Neuronal stem cell (in vitro differentiated cells): ENCODE measurements at regions not wholly inside any gene's neighbourhood (a gene's known extent, or its start where the extent isn't known, plus 50 kb on each side); places are given as distances from the start of the nearest gene placed in this dataset.

ENCODE experiments used
- DNase-seq: peaks from one replicate; pipeline ENCODE4 v3.0.0-alpha.2; 2013; ENCODE audit warnings: low spot score
- H2AFZ ChIP-seq: one replicate; pipeline ENCODE4 v1.6.1; 2013; ENCODE audit warnings: mild to moderate bottlenecking, low read length, inconsistent platforms
- H2AK5ac ChIP-seq: 2 replicates; pipeline ENCODE4 v1.6.1; 2013; ENCODE audit warnings: low read depth, mild to moderate bottlenecking, inconsistent platforms, low read length, moderate library complexity, mixed read lengths
- H2BK120ac ChIP-seq: 2 replicates; pipeline ENCODE4 v1.6.1; 2013; ENCODE audit warnings: low read depth, mild to moderate bottlenecking, inconsistent platforms, low read length, moderate library complexity, mixed read lengths
- H2BK12ac ChIP-seq: one replicate; pipeline ENCODE4 v1.6.1; 2013; ENCODE audit warnings: low read length, inconsistent platforms
- H2BK15ac ChIP-seq: 2 replicates; pipeline ENCODE4 v1.6.1; 2013; ENCODE audit warnings: mild to moderate bottlenecking, low read length, inconsistent platforms, mixed read lengths
- H2BK5ac ChIP-seq: one replicate; pipeline ENCODE4 v1.6.1; 2013; ENCODE audit warnings: inconsistent platforms, mild to moderate bottlenecking, low read length, moderate library complexity
- H3K14ac ChIP-seq: one replicate; pipeline ENCODE4 v1.6.1; 2013; ENCODE audit warnings: low read length, inconsistent platforms
- H3K18ac ChIP-seq: 2 replicates; pipeline ENCODE4 v1.6.1; 2013; ENCODE audit warnings: low read length, inconsistent platforms
- H3K23ac ChIP-seq: 2 replicates; pipeline ENCODE4 v1.6.1; 2013; ENCODE audit warnings: low read depth, mild to moderate bottlenecking, mixed read lengths, low read length, inconsistent platforms; ENCODE audit not compliant: poor library complexity
- H3K27ac ChIP-seq: replicated peaks from 3 replicates; pipeline ENCODE4 v1.5.1; 2013; ENCODE audit warnings: low read length, inconsistent platforms
- H3K27me3 ChIP-seq, 3 experiments: 2 replicates each; pipeline ENCODE4 v1.6.1; 2013; ENCODE audit warnings: low read length in 3 of 3, mild to moderate bottlenecking in 2 of 3, inconsistent platforms in 1 of 3, low read depth in 1 of 3, mixed read lengths in 1 of 3, moderate library complexity in 1 of 3; ENCODE audit not compliant: control insufficient read depth in 3 of 3, insufficient read depth in 3 of 3
- H3K36me3 ChIP-seq, 2 donors: replicated peaks in 1 of 2; 2 replicates each; pipeline ENCODE4 v1.6.1; 2013; ENCODE audit warnings: low read length in 2 of 2; ENCODE audit not compliant: control insufficient read depth in 2 of 2, insufficient read depth in 2 of 2
- H3K4ac ChIP-seq: 2 replicates; pipeline ENCODE4 v1.6.1; 2013; ENCODE audit warnings: inconsistent platforms, mild to moderate bottlenecking, low read length, moderate library complexity
- H3K4me1 ChIP-seq, 2 donors: 1 replicate in 1 of 2; 2 replicates in 1 of 2; pipeline ENCODE4 v1.6.1; 2013; ENCODE audit warnings: low read length in 2 of 2, low read depth in 1 of 2; ENCODE audit not compliant: control insufficient read depth in 2 of 2, insufficient read depth in 1 of 2
- H3K4me2 ChIP-seq: one replicate; pipeline ENCODE4 v1.6.1; 2013; ENCODE audit warnings: mild to moderate bottlenecking, low read length, inconsistent platforms; ENCODE audit not compliant: insufficient read depth, poor library complexity, severe bottlenecking
- H3K4me3 ChIP-seq, 2 donors: 2 replicates each; pipeline ENCODE4 v1.5.1; 2013; ENCODE audit warnings: low read length in 2 of 2, mild to moderate bottlenecking in 2 of 2, inconsistent platforms in 1 of 2, moderate library complexity in 1 of 2
- H3K79me1 ChIP-seq: one replicate; pipeline ENCODE4 v1.6.1; 2013; ENCODE audit warnings: low read depth, mild to moderate bottlenecking, inconsistent platforms, low read length, moderate library complexity
- H3K9ac ChIP-seq: one replicate; pipeline ENCODE4 v1.6.1; 2013; ENCODE audit warnings: mild to moderate bottlenecking, low read depth, low read length, inconsistent platforms; ENCODE audit not compliant: poor library complexity
- H3K9me3 ChIP-seq, 2 donors: replicated peaks in 1 of 2; 2 replicates each; pipeline versions ENCODE3 to v1.6.1; 2013; ENCODE audit warnings: low read length in 2 of 2, mild to moderate bottlenecking in 2 of 2, inconsistent platforms in 1 of 2, low read depth in 1 of 2, mixed read lengths in 1 of 2, moderate library complexity in 1 of 2; ENCODE audit not compliant: control insufficient read depth in 2 of 2, insufficient read depth in 1 of 2
- H4K8ac ChIP-seq: one replicate; pipeline ENCODE4 v1.6.1; 2013; ENCODE audit warnings: low read depth, mild to moderate bottlenecking, inconsistent platforms, low read length, moderate library complexity
- H4K91ac ChIP-seq: one replicate; pipeline ENCODE4 v1.6.1; 2013; ENCODE audit warnings: low read length, low read depth, mild to moderate bottlenecking, inconsistent platforms; ENCODE audit not compliant: poor library complexity
- WGBS, 2 donors: extraction: QIAGEN DNeasy Blood & Tissue Kit; methylation state at CpG; one replicate each; pipeline ENCODE4 v1.1.7; 2013; ENCODE audit warnings: missing lambda C conversion rate in 2 of 2, mixed read lengths in 1 of 2; ENCODE audit not compliant: insufficient read length in 2 of 2, insufficient replicate concordance in 1 of 2; ENCODE audit errors: extremely low coverage in 2 of 2; 5-methylcytosine and 5-hydroxymethylcytosine counted together

DNA sequence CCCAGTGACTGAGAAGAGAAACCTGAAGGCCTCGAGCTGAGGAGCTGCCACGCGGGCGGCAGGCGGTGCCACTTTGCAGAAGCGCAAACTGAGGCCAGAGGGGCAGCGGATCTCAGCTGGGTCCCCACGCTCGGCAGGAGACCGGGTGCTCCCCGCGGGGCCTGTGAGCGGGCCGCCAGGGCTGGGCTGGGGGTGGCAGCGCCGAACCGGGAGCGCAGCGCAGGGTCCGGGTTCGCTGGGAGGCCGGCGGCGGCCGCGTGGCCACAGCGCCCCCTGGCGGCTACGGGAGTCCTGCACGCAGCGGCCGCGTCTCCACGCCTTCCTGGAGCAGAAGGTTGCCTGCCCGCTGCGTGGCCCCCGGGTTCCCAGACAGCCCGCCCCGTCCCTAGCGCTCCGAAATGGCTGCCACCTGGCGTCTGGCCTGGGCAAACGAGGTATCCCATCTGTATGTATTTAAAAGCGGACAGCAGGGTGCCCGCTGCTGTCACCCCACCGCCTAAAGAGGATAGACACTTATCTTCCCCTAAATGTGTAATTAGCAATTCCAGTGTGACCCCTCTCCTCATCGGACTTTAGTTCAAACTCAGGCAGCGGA, 96.1 kb upstream of the CDH5 start:
- H3K9me3 ChIP-seq = no peaks in the 10 kb centered on the region
- no peak overlapping the region for H3K14ac ChIP-seq
- H3K9ac ChIP-seq = no peak overlapping the region
- DNase-seq = peak; percentile 72
- peaks cover 0 to 16% of the 10 kb centered on the region in 2 donors for H3K4me1 ChIP-seq
- H3K4me2 ChIP-seq = peak overlapping the region; percentile 58
- no peaks in the 10 kb centered on the region for H3K36me3 ChIP-seq
- no peak overlapping the region for H3K27ac ChIP-seq
- H2BK5ac ChIP-seq = no peak overlapping the region
- peak overlapping the region; percentile 45 for H2BK15ac ChIP-seq
- H2AK5ac ChIP-seq = peak overlapping the region; percentile 20
- H2BK120ac ChIP-seq = no peak overlapping the region
- no peak overlapping the region for H4K91ac ChIP-seq
- no CpG with 5 or more reads among the region's 48 CpGs for WGBS, 2 donors
- H3K4me3 ChIP-seq = peak overlapping the region in 1 of 2 donors; percentile 63
- peak overlapping the region; percentile 97 for H3K18ac ChIP-seq
- H3K27me3 ChIP-seq = peaks cover 0 to 28% (median 0%) of the 10 kb centered on the region in 3 experiments
- H3K79me1 ChIP-seq = peaks cover 1% of the 10 kb centered on the region
- H2BK12ac ChIP-seq = no peak overlapping the region
- no peak overlapping the region for H3K4ac ChIP-seq
- no peak overlapping the region for H3K23ac ChIP-seq
- H2AFZ ChIP-seq = peak overlapping the region; percentile 83
- H4K8ac ChIP-seq = no peak overlapping the region

- Histone ChIP-seq H3K27ac (no peak overlapping the region), H3K4me3 (peak overlapping the region in 1 of 2 donors; percentile 63)
- WGBS, 2 donors = no CpG with 5 or more reads among the region's 14 CpGs
Observed at GRCh38 chr16:66269617-66270332, 96.7 kb upstream of the CDH5 start.

GRCh38 chr16:66267292-66268014, 99.0 kb upstream of the CDH5 start:
- Histone ChIP-seq H4K91ac (no peak overlapping the region), H3K4me1 (peaks cover 0 to 18% of the 10 kb centered on the region in 2 donors), H2AFZ (peak overlapping the region; percentile 2), H2AK5ac (peak overlapping the region; percentile 50), H4K8ac (peak overlapping the region; percentile 73), H3K4me3 (no peak overlapping the region), H2BK5ac (peak overlapping the region; percentile 35), H3K27me3 (peaks cover 0 to 28% (median 0%) of the 10 kb centered on the region in 3 experiments), H3K14ac (peak overlapping the region; percentile 78), H3K9me3 (no peaks in the 10 kb centered on the region), H3K9ac (no peak overlapping the region), H3K79me1 (no peaks in the 10 kb centered on the region), H3K27ac (no peak overlapping the region), H2BK12ac (peak overlapping the region; percentile 18), H2BK120ac (peak overlapping the region; percentile 32), H3K18ac (peak overlapping the region; percentile 82), H3K4me2 (no peak overlapping the region), H3K36me3 (no peaks in the 10 kb centered on the region), H3K4ac (no peak overlapping the region), H2BK15ac (peak overlapping the region; percentile 43), H3K23ac (no peak overlapping the region)
- WGBS, 2 donors = no CpG with 5 or more reads among the region's 10 CpGs
- DNase-seq = no peak

More at GRCh38 chr16:66269617-66270332, 96.7 kb upstream of the CDH5 start:
- Histone ChIP-seq H3K27me3 (peaks cover 0 to 28% (median 0%) of the 10 kb centered on the region in 3 experiments), H3K4ac (no peak overlapping the region), H3K79me1 (peaks cover 1% of the 10 kb centered on the region), H3K23ac (no peak overlapping the region), H3K18ac (peak overlapping the region; percentile 97), H2AK5ac (no peak overlapping the region), H2AFZ (peak overlapping the region; percentile 83), H3K4me2 (peak overlapping the region; percentile 58), H4K8ac (no peak overlapping the region), H4K91ac (no peak overlapping the region), H3K36me3 (no peaks in the 10 kb centered on the region), H3K9me3 (no peaks in the 10 kb centered on the region), H3K9ac (no peak overlapping the region), H3K4me1 (peaks cover 0 to 16% of the 10 kb centered on the region in 2 donors), H2BK12ac (no peak overlapping the region), H2BK5ac (no peak overlapping the region), H2BK15ac (no peak overlapping the region), H3K14ac (no peak overlapping the region), H2BK120ac (peak overlapping the region; percentile 2)
- DNase-seq = no peak
